ENCODE measurements at regions not wholly inside any gene's neighbourhood (a gene's known extent, or its start where the extent isn't known, plus 50 kb on each side); places are given as distances from the start of the nearest gene placed in this dataset.

DNA sequence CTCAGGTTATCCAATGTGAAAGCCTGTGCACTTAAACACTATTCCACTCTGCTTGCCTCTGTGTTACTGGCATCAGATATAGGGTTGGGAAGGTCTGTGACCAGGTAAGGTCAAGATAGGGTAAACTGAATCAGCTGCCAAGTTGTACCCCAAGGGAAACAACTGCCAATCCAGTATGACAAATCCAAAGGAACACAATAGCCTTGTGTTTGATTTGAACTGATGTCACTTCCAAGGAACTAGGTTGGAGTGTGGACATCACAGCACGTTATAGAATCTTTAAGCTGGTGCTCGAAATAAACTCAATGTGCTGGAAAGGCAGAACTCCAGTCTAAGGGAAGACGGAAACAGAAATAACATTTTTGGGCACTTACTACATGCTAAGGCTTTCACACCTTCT, 223.4 kb upstream of the BTG1 start:
- DNase-seq (ENCODE audit: extremely low read depth, insufficient read length), result no peak
- Histone ChIP-seq H3K4me3 (replicated peaks; ENCODE audit: low read depth, low read length) (no peak overlapping the region), H3K27me3 (replicated peaks; ENCODE audit: control insufficient read depth, insufficient read depth, low read length) (no peaks in the 10 kb centered on the region), H3K36me3 (ENCODE audit: control insufficient read depth, insufficient read depth, low read length) (no peaks in the 10 kb centered on the region)
- TF ChIP-seq, protein P1, sequence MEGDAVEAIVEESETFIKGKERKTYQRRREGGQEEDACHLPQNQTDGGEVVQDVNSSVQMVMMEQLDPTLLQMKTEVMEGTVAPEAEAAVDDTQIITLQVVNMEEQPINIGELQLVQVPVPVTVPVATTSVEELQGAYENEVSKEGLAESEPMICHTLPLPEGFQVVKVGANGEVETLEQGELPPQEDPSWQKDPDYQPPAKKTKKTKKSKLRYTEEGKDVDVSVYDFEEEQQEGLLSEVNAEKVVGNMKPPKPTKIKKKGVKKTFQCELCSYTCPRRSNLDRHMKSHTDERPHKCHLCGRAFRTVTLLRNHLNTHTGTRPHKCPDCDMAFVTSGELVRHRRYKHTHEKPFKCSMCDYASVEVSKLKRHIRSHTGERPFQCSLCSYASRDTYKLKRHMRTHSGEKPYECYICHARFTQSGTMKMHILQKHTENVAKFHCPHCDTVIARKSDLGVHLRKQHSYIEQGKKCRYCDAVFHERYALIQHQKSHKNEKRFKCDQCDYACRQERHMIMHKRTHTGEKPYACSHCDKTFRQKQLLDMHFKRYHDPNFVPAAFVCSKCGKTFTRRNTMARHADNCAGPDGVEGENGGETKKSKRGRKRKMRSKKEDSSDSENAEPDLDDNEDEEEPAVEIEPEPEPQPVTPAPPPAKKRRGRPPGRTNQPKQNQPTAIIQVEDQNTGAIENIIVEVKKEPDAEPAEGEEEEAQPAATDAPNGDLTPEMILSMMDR (IDR thresholded peaks at IDR 0.05; ENCODE audit: insufficient read depth, low read length, poor library complexity, severe bottlenecking), result no peak

DNA sequence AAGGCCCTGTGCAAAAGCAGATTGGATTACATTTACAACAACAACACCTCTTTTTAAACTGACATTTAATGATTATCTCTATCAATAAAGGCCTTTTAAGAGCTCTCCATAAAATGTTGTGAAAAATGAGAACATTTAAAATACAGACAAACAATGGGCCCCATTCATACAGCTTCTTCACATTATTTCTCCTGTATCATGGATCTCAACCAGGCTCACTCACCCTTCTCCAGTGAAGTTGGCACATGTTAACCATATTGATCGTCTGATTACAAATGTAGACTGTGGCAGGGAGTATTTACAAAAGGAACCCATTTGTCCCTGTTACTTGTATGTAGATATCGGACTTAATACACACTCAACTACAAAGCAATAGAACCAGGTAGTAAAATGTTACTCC, 220.2 kb upstream of the BTG1 start:
- no peaks in the 10 kb centered on the region for H3K36me3 ChIP-seq (ENCODE audit: control insufficient read depth, insufficient read depth, low read length)
- H3K27me3 ChIP-seq (replicated peaks; ENCODE audit: control insufficient read depth, insufficient read depth, low read length), result no peaks in the 10 kb centered on the region
- DNase-seq (ENCODE audit: extremely low read depth, insufficient read length), result no peak
- TF ChIP-seq, protein P1 (IDR thresholded peaks at IDR 0.05; ENCODE audit: insufficient read depth, low read length, poor library complexity, severe bottlenecking), result no peak
- no peak overlapping the region for H3K4me3 ChIP-seq (replicated peaks; ENCODE audit: low read depth, low read length)

DNA sequence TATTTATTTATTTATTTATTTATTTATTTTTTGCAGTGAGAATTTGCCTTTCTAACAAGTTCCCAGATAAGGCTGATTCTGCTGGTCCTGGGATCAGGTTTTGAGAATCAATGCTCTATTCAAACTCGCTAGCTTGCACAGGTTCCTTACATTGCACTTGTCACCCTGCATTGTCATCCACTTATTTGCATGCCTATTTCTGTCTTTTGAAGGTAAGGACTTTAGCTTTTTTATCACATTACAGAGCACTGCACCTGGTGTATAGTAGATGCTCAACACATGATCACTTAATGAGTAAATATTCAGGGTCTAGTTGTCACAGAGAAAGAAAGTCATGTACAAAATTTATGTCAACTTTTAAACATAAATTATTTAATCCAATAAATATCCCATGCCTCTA, 219.7 kb upstream of the BTG1 start:
- peak; percentile 41 for DNase-seq (ENCODE audit: extremely low read depth, insufficient read length)
- Histone ChIP-seq H3K36me3 (ENCODE audit: control insufficient read depth, insufficient read depth, low read length) (no peaks in the 10 kb centered on the region), H3K27me3 (replicated peaks; ENCODE audit: control insufficient read depth, insufficient read depth, low read length) (no peaks in the 10 kb centered on the region), H3K4me3 (replicated peaks; ENCODE audit: low read depth, low read length) (no peak overlapping the region)
- TF ChIP-seq, protein P1 (IDR thresholded peaks at IDR 0.05; ENCODE audit: insufficient read depth, low read length, poor library complexity, severe bottlenecking), result no peak

DNA sequence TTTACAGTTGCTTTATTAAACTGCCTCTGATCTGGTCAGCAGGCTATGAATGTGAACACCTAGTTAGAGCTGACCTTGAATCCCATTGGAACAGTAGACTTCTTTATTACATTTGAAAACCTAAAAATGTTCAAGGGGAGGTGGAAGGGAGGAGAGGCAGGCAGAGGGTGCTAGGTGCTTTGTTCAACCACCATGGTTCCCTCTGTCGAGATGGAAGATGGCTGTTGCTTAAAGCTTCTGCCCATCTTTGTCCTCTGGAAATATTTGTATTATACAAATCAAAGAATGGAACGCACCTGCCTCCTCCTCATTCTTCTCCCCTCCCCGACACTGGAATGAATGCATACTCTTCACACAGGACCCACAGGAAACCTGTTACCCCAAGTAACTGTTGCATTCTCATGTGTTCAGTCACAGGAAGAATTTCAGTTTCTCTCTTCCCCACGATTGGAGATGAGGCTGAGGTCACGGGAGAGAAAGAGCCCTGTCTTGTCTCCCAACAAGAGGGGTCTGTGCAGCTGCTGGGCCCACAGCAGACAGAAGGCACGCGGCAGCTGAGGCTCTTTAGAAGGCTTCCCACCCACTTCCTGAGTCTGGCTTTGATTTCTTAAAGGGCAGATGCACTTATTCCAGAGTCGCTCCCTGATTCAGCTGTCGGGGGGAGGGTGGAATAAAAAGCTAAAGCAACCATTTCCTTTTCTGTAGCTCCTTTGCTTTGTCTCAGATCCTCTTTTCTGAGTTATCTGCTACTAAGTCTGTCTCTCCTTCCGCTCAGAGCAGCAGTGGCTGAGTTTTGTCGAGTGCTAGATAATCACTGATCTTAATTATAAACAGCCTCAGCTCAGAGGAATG, 217.9 kb upstream of the BTG1 start:
- TF ChIP-seq, protein P1 (IDR thresholded peaks at IDR 0.05; ENCODE audit: insufficient read depth, low read length, poor library complexity, severe bottlenecking), result no peak
- H3K36me3 ChIP-seq (ENCODE audit: control insufficient read depth, insufficient read depth, low read length), result no peaks in the 10 kb centered on the region
- H3K27me3 ChIP-seq (replicated peaks; ENCODE audit: control insufficient read depth, insufficient read depth, low read length), result no peaks in the 10 kb centered on the region
- DNase-seq (ENCODE audit: extremely low read depth, insufficient read length), result peak; percentile 83
- peak overlapping the region; percentile 68 for H3K4me3 ChIP-seq (replicated peaks; ENCODE audit: low read depth, low read length)

DNA sequence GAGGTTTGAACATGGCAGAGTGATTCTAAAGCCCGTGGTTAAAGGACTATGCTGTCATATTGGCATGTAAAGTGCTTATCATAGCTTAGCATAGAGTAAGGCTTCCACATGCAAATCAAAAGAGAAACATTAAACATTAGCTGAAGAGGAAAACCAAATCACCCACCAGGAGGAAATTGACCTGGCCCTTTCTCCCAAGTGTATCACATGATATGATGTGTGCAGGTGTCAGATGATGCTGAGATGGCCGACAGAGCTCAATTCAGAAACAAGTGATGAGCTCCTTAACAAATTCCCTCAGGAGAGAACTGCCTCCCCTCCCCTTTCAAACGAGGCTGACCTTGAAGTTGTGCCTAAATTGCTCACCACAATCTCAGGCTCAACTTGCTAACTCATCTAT, 217.1 kb upstream of the BTG1 start:
- peak; percentile 36 for DNase-seq (ENCODE audit: extremely low read depth, insufficient read length)
- Histone ChIP-seq H3K27me3 (replicated peaks; ENCODE audit: control insufficient read depth, insufficient read depth, low read length) (no peaks in the 10 kb centered on the region), H3K4me3 (replicated peaks; ENCODE audit: low read depth, low read length) (peak overlapping the region; percentile 68), H3K36me3 (ENCODE audit: control insufficient read depth, insufficient read depth, low read length) (no peaks in the 10 kb centered on the region)
- TF ChIP-seq, protein P1 (IDR thresholded peaks at IDR 0.05; ENCODE audit: insufficient read depth, low read length, poor library complexity, severe bottlenecking), result no peak

Data from GM06990 (cell line).